KMS-11 (cell line): ENCODE measurements at regions not wholly inside any gene's neighbourhood (a gene's known extent, or its start where the extent isn't known, plus 50 kb on each side); places are given as distances from the start of the nearest gene placed in this dataset.

Source experiments
- H2AFZ ChIP-seq: fragments of 200-600 bp; sonication (generic); 2 replicates; pipeline ENCODE4 v1.6.1; 2016; ENCODE audit warnings: antibody characterized with exemption, mixed run types, low read depth
- H3K27ac ChIP-seq: fragments of 200-600 bp; sonication (generic); 2 replicates; pipeline ENCODE4 v1.6.1; 2016; ENCODE audit warnings: mild to moderate bottlenecking, mixed run types
- H3K27me3 ChIP-seq: fragments of 200-600 bp; sonication (generic); 2 replicates; pipeline ENCODE4 v1.6.1; 2017; ENCODE audit warnings: mild to moderate bottlenecking, low read depth, mixed run types, moderate library complexity; ENCODE audit not compliant: insufficient read depth
- H3K36me3 ChIP-seq: fragments of 200-600 bp; sonication (generic); 2 replicates; pipeline ENCODE4 v1.6.1; 2017; ENCODE audit warnings: mild to moderate bottlenecking, mixed run types; ENCODE audit not compliant: insufficient read depth
- H3K4me1 ChIP-seq: fragments of 200-600 bp; sonication (generic); 2 replicates; pipeline ENCODE4 v1.6.1; 2016; ENCODE audit warnings: mild to moderate bottlenecking, low read depth, mixed run types; ENCODE audit not compliant: poor library complexity, severe bottlenecking
- H3K4me2 ChIP-seq: fragments of 200-600 bp; sonication (generic); 2 replicates; pipeline ENCODE4 v1.7.0; 2016; ENCODE audit warnings: mild to moderate bottlenecking, mixed run types
- H3K4me3 ChIP-seq: fragments of 200-600 bp; sonication (generic); IDR thresholded peaks from 2 replicates; pipeline ENCODE4 v1.6.1; 2017; ENCODE audit warnings: low read depth, low read length, mixed read lengths; ENCODE audit not compliant: insufficient read depth
- H3K79me2 ChIP-seq: fragments of 200-600 bp; sonication (generic); 2 replicates; pipeline ENCODE4 v1.6.1; 2016; ENCODE audit warnings: low read depth, mixed run types; ENCODE audit not compliant: insufficient read depth
- H3K9ac ChIP-seq: fragments of 200-600 bp; sonication (generic); 2 replicates; pipeline ENCODE4 v1.6.1; 2016; ENCODE audit warnings: mild to moderate bottlenecking, mixed run types
- H4K20me1 ChIP-seq: fragments of 200-600 bp; sonication (generic); 2 replicates; pipeline ENCODE4 v1.6.1; 2016; ENCODE audit warnings: mild to moderate bottlenecking, mixed run types; ENCODE audit not compliant: insufficient read depth
- CTCF ChIP-seq: fragments of 200-600 bp; sonication (generic); conservative IDR thresholded peaks from 2 replicates; pipeline ENCODE4 v1.6.1; 2017; ENCODE audit warnings: low read depth, mild to moderate bottlenecking, antibody characterized with exemption, low read length, moderate library complexity, mixed read lengths

GRCh38 chr4:11042760-11043159, 358.2 kb upstream of the CLNK start:
- Histone ChIP-seq H3K27me3 (no peaks in the 10 kb centered on the region), H2AFZ (no peak overlapping the region), H4K20me1 (no peaks in the 10 kb centered on the region), H3K36me3 (no peaks in the 10 kb centered on the region), H3K4me3 (no peak overlapping the region), H3K27ac (no peak overlapping the region), H3K4me2 (no peak overlapping the region), H3K9ac (no peak overlapping the region), H3K4me1 (no peaks in the 10 kb centered on the region), H3K79me2 (no peaks in the 10 kb centered on the region)
- TF ChIP-seq CTCF = no peak

GRCh38 chr4:11039634-11040131, 355.1 kb upstream of the CLNK start:
- Histone ChIP-seq H3K4me2 (no peak overlapping the region), H3K9ac (no peak overlapping the region), H3K36me3 (no peaks in the 10 kb centered on the region), H3K79me2 (no peaks in the 10 kb centered on the region), H3K27ac (no peak overlapping the region), H4K20me1 (no peaks in the 10 kb centered on the region), H2AFZ (no peak overlapping the region), H3K27me3 (no peaks in the 10 kb centered on the region), H3K4me1 (no peaks in the 10 kb centered on the region), H3K4me3 (no peak overlapping the region)
- TF ChIP-seq CTCF = no peak

- H3K36me3 ChIP-seq = no peaks in the 10 kb centered on the region
- no peak overlapping the region for H3K27ac ChIP-seq
- H3K4me1 ChIP-seq = no peaks in the 10 kb centered on the region
- H3K27me3 ChIP-seq = no peaks in the 10 kb centered on the region
- H3K4me2 ChIP-seq = no peak overlapping the region
- no peaks in the 10 kb centered on the region for H4K20me1 ChIP-seq
- H3K79me2 ChIP-seq = no peaks in the 10 kb centered on the region
- no peak overlapping the region for H3K4me3 ChIP-seq
- H3K9ac ChIP-seq = no peak overlapping the region
- H2AFZ ChIP-seq = no peak overlapping the region
- no peak for TF ChIP-seq CTCF
Observed at GRCh38 chr4:11038926-11039325, 354.4 kb upstream of the CLNK start.

GRCh38 chr4:11037637-11038036, 353.1 kb upstream of the CLNK start:
- no peaks in the 10 kb centered on the region for H3K4me1 ChIP-seq
- TF ChIP-seq CTCF = no peak
- no peak overlapping the region for H3K27ac ChIP-seq
- no peaks in the 10 kb centered on the region for H3K27me3 ChIP-seq
- H4K20me1 ChIP-seq = no peaks in the 10 kb centered on the region
- H3K4me2 ChIP-seq = no peak overlapping the region
- H3K36me3 ChIP-seq = no peaks in the 10 kb centered on the region
- H2AFZ ChIP-seq = no peak overlapping the region
- H3K79me2 ChIP-seq = no peaks in the 10 kb centered on the region
- no peak overlapping the region for H3K9ac ChIP-seq
- H3K4me3 ChIP-seq = no peak overlapping the region

GRCh38 chr4:11028334-11028733, 343.8 kb upstream of the CLNK start:
- Histone ChIP-seq H4K20me1 (no peaks in the 10 kb centered on the region), H3K79me2 (no peaks in the 10 kb centered on the region), H3K9ac (no peak overlapping the region), H3K4me3 (no peak overlapping the region), H3K27me3 (no peaks in the 10 kb centered on the region), H2AFZ (no peak overlapping the region), H3K4me1 (no peaks in the 10 kb centered on the region), H3K36me3 (no peaks in the 10 kb centered on the region), H3K27ac (no peak overlapping the region), H3K4me2 (no peak overlapping the region)
- TF ChIP-seq CTCF = no peak
